Lower leg skin (tissue), 4 donors: ENCODE measurements at regions not wholly inside any gene's neighbourhood (a gene's known extent, or its start where the extent isn't known, plus 50 kb on each side); places are given as distances from the start of the nearest gene placed in this dataset.

Experiments used
- DNase-seq, 2 donors: peaks; one replicate each; pipeline ENCODE4 v3.0.0-alpha.2; 2019; ENCODE audit warnings: low spot score in 2 of 2
- H3K4me3 ChIP-seq: fragments of 200-600 bp; sonication (generic); 2 replicates; pipeline ENCODE4 v1.5.1; 2017; ENCODE audit warnings: mild to moderate bottlenecking, low read depth; ENCODE audit not compliant: poor library complexity, severe bottlenecking
- POLR2A ChIP-seq, 2 donors: fragments of 450-650 bp; IDR thresholded peaks; one replicate each; pipeline ENCODE4 v1.6.1; 2016 to 2017; ENCODE audit warnings: antibody characterized with exemption in 2 of 2, mild to moderate bottlenecking in 1 of 2, moderate library complexity in 1 of 2
- WGBS, 2 donors: methylation state at CpG; one replicate each; pipeline ENCODE4 v1.1.5; 2018; 5-methylcytosine and 5-hydroxymethylcytosine counted together
- intact Hi-C: fragments of 100-400 bp; cut with DNase I; formaldehyde crosslinking; loops from one replicate; pipeline ENCODE4 v1.15.0; 2023; ENCODE audit warnings: low total_unique reads
- TF ChIP-seq, protein P1 (sequence below), 3 donors: fragments of 450-650 bp; IDR thresholded peaks; one replicate each; pipeline ENCODE4 v1.5.1; 2016; ENCODE audit warnings: antibody characterized with exemption in 3 of 3, mild to moderate bottlenecking in 3 of 3, moderate library complexity in 2 of 3

DNA sequence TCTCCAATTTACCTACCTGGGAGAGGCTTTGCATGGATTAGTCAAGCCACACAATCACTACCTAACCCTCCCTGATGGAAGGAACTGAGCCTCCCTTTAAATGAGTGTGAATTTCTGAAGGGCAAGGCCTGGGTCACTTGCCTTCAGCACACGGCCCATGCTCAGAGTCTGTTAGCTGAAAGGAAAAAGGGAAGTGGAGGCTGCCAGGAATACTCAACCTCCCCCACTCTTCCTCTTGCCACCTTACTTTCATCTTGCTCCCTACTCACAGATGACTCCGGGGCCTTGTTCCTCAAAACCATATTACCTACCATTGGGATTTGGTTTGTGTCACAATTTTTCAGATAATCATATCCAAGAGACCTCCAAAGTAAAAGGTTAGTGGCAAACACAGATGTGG, 220.0 kb downstream of the ABHD5 start:
- no peak overlapping the region for H3K4me3 ChIP-seq
- 72 to 86% methylated on average over 2 of the region's 2 CpGs for WGBS, 2 donors
- intact Hi-C loops: no loop called here
- no peak for DNase-seq
- no peak for TF ChIP-seq POLR2A (IDR thresholded peaks at IDR 0.05)
- TF ChIP-seq, protein P1, sequence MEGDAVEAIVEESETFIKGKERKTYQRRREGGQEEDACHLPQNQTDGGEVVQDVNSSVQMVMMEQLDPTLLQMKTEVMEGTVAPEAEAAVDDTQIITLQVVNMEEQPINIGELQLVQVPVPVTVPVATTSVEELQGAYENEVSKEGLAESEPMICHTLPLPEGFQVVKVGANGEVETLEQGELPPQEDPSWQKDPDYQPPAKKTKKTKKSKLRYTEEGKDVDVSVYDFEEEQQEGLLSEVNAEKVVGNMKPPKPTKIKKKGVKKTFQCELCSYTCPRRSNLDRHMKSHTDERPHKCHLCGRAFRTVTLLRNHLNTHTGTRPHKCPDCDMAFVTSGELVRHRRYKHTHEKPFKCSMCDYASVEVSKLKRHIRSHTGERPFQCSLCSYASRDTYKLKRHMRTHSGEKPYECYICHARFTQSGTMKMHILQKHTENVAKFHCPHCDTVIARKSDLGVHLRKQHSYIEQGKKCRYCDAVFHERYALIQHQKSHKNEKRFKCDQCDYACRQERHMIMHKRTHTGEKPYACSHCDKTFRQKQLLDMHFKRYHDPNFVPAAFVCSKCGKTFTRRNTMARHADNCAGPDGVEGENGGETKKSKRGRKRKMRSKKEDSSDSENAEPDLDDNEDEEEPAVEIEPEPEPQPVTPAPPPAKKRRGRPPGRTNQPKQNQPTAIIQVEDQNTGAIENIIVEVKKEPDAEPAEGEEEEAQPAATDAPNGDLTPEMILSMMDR (IDR thresholded peaks at IDR 0.05): no peak

DNA sequence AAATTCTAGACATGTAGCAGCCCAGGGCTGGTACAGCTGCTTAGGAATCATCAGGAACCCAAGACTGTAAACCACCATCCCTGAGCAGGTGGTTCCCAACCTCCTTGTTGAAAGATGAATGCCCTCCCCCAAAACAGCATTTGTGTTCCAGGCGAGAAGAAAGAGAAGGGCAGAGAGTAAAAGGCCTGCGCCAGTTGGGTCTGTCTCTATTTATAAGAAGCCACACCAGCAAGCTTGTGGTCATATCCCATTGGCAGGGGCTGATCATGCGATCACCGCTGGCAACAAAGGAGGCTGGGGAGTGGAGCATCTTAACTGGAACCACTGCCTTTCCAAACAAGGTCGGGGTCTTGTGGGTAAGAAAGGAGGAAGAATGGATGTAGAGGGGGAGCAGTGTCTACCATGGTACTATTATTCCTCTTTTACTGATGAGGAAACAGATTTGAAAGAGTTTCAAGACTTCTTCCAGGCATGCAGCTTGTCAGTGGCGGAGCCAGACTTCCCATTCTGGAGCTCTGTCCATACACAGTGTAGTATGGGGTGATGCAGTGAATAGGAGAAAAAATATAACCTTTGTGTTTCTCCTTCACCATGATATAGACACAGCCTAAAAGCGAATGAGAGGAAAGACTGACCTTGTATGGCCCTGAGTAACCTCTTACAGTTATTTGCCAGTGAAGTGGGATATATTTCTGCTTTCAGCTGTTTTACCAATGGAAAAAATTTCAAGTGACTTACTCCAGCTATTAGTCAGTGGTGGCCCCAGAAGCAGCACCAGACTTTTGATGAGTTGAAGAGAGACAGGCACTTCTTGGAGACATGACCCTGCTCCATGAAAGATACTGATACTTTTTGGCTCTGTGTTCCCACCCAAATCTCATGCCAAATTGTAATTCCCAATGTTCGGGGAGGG, 222.6 kb downstream of the ABHD5 start:
- intact Hi-C loops: no loop called here
- WGBS, 2 donors: 90 to 91% methylated on average over 8 of the region's 8 CpGs
- H3K4me3 ChIP-seq: no peak overlapping the region
- no peak for DNase-seq
- TF ChIP-seq POLR2A (IDR thresholded peaks at IDR 0.05): no peak
- TF ChIP-seq, protein P1 (IDR thresholded peaks at IDR 0.05): no peak

DNA sequence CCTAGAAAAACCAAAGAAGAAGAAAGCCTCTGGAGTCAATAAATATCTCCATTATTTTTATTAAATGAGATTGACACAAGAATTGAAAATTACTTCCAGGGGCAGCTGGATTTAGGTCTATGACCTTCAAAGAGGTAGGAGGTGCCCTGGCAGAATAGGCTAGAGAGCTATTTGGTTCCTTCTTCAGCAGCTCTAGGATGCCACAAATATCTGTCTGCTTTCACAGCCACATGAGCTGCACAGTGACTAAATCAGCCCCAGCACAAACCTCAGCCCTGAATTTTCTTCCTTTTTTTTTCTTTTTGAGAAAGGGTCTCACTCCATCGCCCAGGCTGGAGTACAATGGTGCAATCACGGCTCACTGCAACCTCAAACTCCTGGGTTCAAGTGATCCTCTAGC, 223.5 kb downstream of the ABHD5 start:
- intact Hi-C loops: no loop called here
- no peak overlapping the region for H3K4me3 ChIP-seq
- no peak for DNase-seq
- TF ChIP-seq, protein P1 (IDR thresholded peaks at IDR 0.05): no peak
- TF ChIP-seq POLR2A (IDR thresholded peaks at IDR 0.05): no peak
- 91 to 93% methylated on average over 2 of the region's 2 CpGs for WGBS, 2 donors

DNA sequence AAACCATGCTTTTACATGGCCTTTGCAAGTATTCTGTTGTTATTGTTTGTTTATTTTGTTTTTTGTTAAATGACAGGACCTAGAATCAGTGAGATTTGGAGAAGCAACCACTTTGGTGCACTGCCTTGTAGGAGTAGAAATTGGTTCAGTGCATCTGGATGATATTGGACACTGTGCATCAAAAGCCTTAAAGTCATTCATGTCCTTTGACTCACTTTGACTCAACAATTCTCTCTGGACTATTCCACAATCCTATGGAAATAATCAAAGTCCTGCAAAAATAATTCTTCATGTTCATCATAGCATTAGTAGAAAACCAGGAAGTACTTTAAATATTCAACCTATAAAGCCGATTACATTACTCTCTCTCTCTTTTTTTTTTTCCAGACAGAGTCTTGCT, 224.8 kb downstream of the ABHD5 start:
- intact Hi-C loops: no loop called here
- TF ChIP-seq, protein P1 (IDR thresholded peaks at IDR 0.05): no peak
- TF ChIP-seq POLR2A (IDR thresholded peaks at IDR 0.05): no peak
- no peak overlapping the region for H3K4me3 ChIP-seq
- DNase-seq: no peak
- 68 to 77% methylated on average over 1 of the region's 1 CpG for WGBS, 2 donors

DNA sequence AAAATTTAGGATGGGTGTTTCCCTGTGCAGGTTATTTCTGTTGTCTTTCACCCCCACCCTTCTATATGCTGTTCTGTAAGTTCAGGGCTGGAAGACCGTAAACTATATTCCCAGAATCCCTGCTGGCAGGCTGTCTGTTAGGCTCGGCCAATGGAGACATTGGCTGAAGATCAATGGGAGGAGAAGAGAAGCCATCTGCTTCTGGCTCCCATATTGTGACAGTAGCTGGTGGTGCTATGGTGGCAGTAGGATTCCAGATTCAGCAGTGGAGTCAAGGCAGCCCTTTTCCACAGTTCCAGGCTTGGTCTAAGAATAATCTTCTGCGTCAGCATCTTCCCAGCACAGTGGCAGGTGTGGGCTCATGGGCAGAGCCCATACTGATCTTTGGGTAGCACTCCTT, 226.6 kb downstream of the ABHD5 start:
- no peak for DNase-seq
- H3K4me3 ChIP-seq: no peak overlapping the region
- WGBS, 2 donors: 88 to 91% methylated on average over 3 of the region's 3 CpGs
- intact Hi-C loops: no loop called here
- TF ChIP-seq, protein P1 (IDR thresholded peaks at IDR 0.05): no peak
- no peak for TF ChIP-seq POLR2A (IDR thresholded peaks at IDR 0.05)
